ENCODE measurements at regions not wholly inside any gene's neighbourhood (a gene's known extent, or its start where the extent isn't known, plus 50 kb on each side); places are given as distances from the start of the nearest gene placed in this dataset.

GRCh38 chr3:117752984-117753717 is 1043.6 kb downstream of the TUSC7 start:
- Histone ChIP-seq H3K4me2 (ENCODE audit: low read length) (no peak overlapping the region), H4K5ac (ENCODE audit: low read length) (no peak overlapping the region), H2BK5ac (ENCODE audit: low read length) (no peak overlapping the region), H3K56ac (ENCODE audit: low read length) (no peak overlapping the region), H2BK120ac (ENCODE audit: low read depth, low read length) (no peak overlapping the region), H3K27ac (ENCODE audit: low read depth, low read length) (no peak overlapping the region), H3K79me2 (ENCODE audit: control insufficient read depth, insufficient read depth, low read length) (no peaks in the 10 kb centered on the region), H3K4ac (ENCODE audit: low read depth, low read length) (no peak overlapping the region), H3K9ac (ENCODE audit: low read length) (no peak overlapping the region), H3K4me1 (ENCODE audit: control insufficient read depth, low read depth, low read length) (no peaks in the 10 kb centered on the region), H3K23ac (ENCODE audit: low read length) (no peak overlapping the region), H3K36me3 (ENCODE audit: control insufficient read depth, insufficient read depth, low read length) (no peaks in the 10 kb centered on the region), H3K4me3 (ENCODE audit: low read length) (no peak overlapping the region), H2BK15ac (replicated peaks; ENCODE audit: low read depth) (no peak overlapping the region), H3K27me3 (ENCODE audit: insufficient read depth, low read length, poor library complexity) (no peaks in the 10 kb centered on the region), H4K8ac (ENCODE audit: low read depth, low read length) (no peak overlapping the region), H3K79me1 (ENCODE audit: low read length) (no peaks in the 10 kb centered on the region), H3K18ac (ENCODE audit: low read length) (no peak overlapping the region), H2AK5ac (ENCODE audit: low read length) (no peak overlapping the region)
- DNase-seq: no peak
- WGBS (ENCODE audit: extremely low coverage, insufficient coverage, low lambda C conversion rate): 100% methylated on average over 3 of the region's 3 CpGs

- H3K4me2 ChIP-seq (ENCODE audit: low read length): no peak overlapping the region
- H3K36me3 ChIP-seq (ENCODE audit: control insufficient read depth, insufficient read depth, low read length): no peaks in the 10 kb centered on the region
- no peak overlapping the region for H3K9ac ChIP-seq (ENCODE audit: low read length)
- no peaks in the 10 kb centered on the region for H3K4me1 ChIP-seq (ENCODE audit: control insufficient read depth, low read depth, low read length)
- DNase-seq: no peak
- H3K4me3 ChIP-seq (ENCODE audit: low read length): no peak overlapping the region
- no peak overlapping the region for H3K56ac ChIP-seq (ENCODE audit: low read length)
- no peak overlapping the region for H2AK5ac ChIP-seq (ENCODE audit: low read length)
- WGBS (ENCODE audit: extremely low coverage, insufficient coverage, low lambda C conversion rate): no CpG with 5 or more reads among the region's 2 CpGs
- no peak overlapping the region for H3K4ac ChIP-seq (ENCODE audit: low read depth, low read length)
- no peak overlapping the region for H2BK120ac ChIP-seq (ENCODE audit: low read depth, low read length)
- H3K79me2 ChIP-seq (ENCODE audit: control insufficient read depth, insufficient read depth, low read length): no peaks in the 10 kb centered on the region
- H3K27ac ChIP-seq (ENCODE audit: low read depth, low read length): no peak overlapping the region
- H3K79me1 ChIP-seq (ENCODE audit: low read length): no peaks in the 10 kb centered on the region
- no peaks in the 10 kb centered on the region for H3K27me3 ChIP-seq (ENCODE audit: insufficient read depth, low read length, poor library complexity)
- no peak overlapping the region for H3K18ac ChIP-seq (ENCODE audit: low read length)
- H3K23ac ChIP-seq (ENCODE audit: low read length): no peak overlapping the region
- H4K5ac ChIP-seq (ENCODE audit: low read length): no peak overlapping the region
- no peak overlapping the region for H4K8ac ChIP-seq (ENCODE audit: low read depth, low read length)
- H2BK15ac ChIP-seq (replicated peaks; ENCODE audit: low read depth): no peak overlapping the region
- no peak overlapping the region for H2BK5ac ChIP-seq (ENCODE audit: low read length)
Measured at GRCh38 chr3:117754058-117754457, 1044.5 kb downstream of the TUSC7 start.

GRCh38 chr3:117754841-117755240 is 1045.3 kb downstream of the TUSC7 start:
- no peak for DNase-seq
- H3K4me3 ChIP-seq (ENCODE audit: low read length): no peak overlapping the region
- H3K56ac ChIP-seq (ENCODE audit: low read length): no peak overlapping the region
- H3K27me3 ChIP-seq (ENCODE audit: insufficient read depth, low read length, poor library complexity): no peaks in the 10 kb centered on the region
- H3K4ac ChIP-seq (ENCODE audit: low read depth, low read length): no peak overlapping the region
- no peak overlapping the region for H4K5ac ChIP-seq (ENCODE audit: low read length)
- WGBS (ENCODE audit: extremely low coverage, insufficient coverage, low lambda C conversion rate): no CpG with 5 or more reads among the region's 2 CpGs
- no peak overlapping the region for H4K8ac ChIP-seq (ENCODE audit: low read depth, low read length)
- H3K79me2 ChIP-seq (ENCODE audit: control insufficient read depth, insufficient read depth, low read length): no peaks in the 10 kb centered on the region
- H3K18ac ChIP-seq (ENCODE audit: low read length): no peak overlapping the region
- no peak overlapping the region for H3K23ac ChIP-seq (ENCODE audit: low read length)
- no peak overlapping the region for H3K27ac ChIP-seq (ENCODE audit: low read depth, low read length)
- H3K79me1 ChIP-seq (ENCODE audit: low read length): no peaks in the 10 kb centered on the region
- no peak overlapping the region for H2BK120ac ChIP-seq (ENCODE audit: low read depth, low read length)
- no peak overlapping the region for H2BK5ac ChIP-seq (ENCODE audit: low read length)
- no peak overlapping the region for H3K9ac ChIP-seq (ENCODE audit: low read length)
- no peaks in the 10 kb centered on the region for H3K36me3 ChIP-seq (ENCODE audit: control insufficient read depth, insufficient read depth, low read length)
- no peak overlapping the region for H2AK5ac ChIP-seq (ENCODE audit: low read length)
- no peak overlapping the region for H2BK15ac ChIP-seq (replicated peaks; ENCODE audit: low read depth)
- H3K4me1 ChIP-seq (ENCODE audit: control insufficient read depth, low read depth, low read length): no peaks in the 10 kb centered on the region
- no peak overlapping the region for H3K4me2 ChIP-seq (ENCODE audit: low read length)

DNA sequence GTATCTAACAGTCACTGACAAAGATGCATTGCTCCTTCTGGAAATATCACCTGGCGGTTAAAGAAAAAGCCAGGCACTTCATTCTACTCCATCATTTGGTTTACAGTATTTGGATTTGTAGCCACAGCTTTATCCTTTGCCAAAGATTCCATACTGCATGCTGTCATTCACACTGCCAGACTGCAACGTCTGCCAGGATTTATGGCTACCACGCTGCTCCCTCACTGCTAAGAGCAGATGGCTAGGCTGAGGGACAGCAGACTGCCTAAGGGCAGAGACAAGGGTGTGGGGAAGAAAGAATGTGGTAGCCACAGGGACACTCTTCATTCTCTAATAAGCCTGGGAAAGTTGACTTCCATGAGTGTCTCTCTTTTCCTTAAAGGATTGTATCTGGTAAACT is 1047.0 kb downstream of the TUSC7 start:
- DNase-seq: peak; percentile 74
- H3K56ac ChIP-seq (ENCODE audit: low read length): no peak overlapping the region

DNA sequence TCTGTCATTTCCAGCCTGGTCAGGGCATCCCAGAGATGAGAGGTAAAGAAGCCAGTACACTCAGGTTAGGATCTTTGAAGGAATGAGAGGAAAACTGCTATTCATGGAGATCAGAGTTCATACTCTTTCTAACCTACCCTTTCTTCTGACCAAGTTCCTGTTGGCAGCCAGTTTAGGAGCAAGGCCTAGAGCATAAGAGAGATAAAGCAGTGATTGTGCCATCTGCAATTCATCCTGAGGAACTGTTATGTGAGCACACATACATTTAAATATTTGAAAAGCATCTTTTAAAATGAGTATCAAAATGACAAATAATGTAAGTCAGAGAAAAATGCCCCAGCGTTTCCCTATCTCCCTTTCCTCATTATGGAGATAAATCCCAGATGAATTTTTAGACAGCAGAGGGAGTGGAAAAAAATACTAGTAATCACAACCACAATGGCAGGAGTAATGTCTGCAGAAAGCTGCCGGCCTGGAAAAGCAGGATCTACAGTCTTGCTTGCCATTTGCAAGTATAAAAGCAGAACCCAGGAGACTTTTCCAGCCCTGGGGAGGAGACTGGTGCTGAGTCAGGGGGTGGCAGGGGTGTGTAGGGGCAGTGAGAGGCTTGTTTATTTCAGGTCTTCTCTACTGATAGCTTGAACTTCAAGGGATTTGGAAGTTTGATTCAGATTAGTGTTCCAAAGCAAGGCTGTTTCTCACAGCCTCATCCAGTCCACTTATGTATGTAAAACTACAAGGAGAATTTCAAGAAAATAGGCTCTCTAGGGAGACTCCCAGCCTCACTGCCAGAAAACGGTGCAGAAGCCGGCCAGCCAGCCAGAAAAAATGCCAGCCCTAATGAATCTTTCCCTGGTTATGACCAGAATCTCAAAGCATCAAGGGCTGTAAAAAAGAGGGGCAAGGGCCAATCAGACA is 1052.4 kb downstream of the TUSC7 start:
- Histone ChIP-seq H3K4me2 (ENCODE audit: low read length) (no peak overlapping the region), H3K79me1 (ENCODE audit: low read length) (no peaks in the 10 kb centered on the region), H3K27me3 (ENCODE audit: insufficient read depth, low read length, poor library complexity) (no peaks in the 10 kb centered on the region), H3K23ac (ENCODE audit: low read length) (no peak overlapping the region), H2AK5ac (ENCODE audit: low read length) (no peak overlapping the region), H2BK120ac (ENCODE audit: low read depth, low read length) (no peak overlapping the region), H3K4ac (ENCODE audit: low read depth, low read length) (no peak overlapping the region), H3K4me3 (ENCODE audit: low read length) (no peak overlapping the region), H3K27ac (ENCODE audit: low read depth, low read length) (no peak overlapping the region), H2BK5ac (ENCODE audit: low read length) (no peak overlapping the region), H3K18ac (ENCODE audit: low read length) (peak overlapping the region; percentile 51), H3K9ac (ENCODE audit: low read length) (no peak overlapping the region), H2BK15ac (replicated peaks; ENCODE audit: low read depth) (no peak overlapping the region), H3K56ac (ENCODE audit: low read length) (no peak overlapping the region), H3K79me2 (ENCODE audit: control insufficient read depth, insufficient read depth, low read length) (no peaks in the 10 kb centered on the region), H3K36me3 (ENCODE audit: control insufficient read depth, insufficient read depth, low read length) (no peaks in the 10 kb centered on the region), H4K5ac (ENCODE audit: low read length) (no peak overlapping the region), H4K8ac (ENCODE audit: low read depth, low read length) (no peak overlapping the region), H3K4me1 (ENCODE audit: control insufficient read depth, low read depth, low read length) (no peaks in the 10 kb centered on the region)
- no CpG with 5 or more reads among the region's 4 CpGs for WGBS (ENCODE audit: extremely low coverage, insufficient coverage, low lambda C conversion rate)
- no peak for DNase-seq

More for the DNA sequence above, 1047.0 kb downstream of the TUSC7 start:
- H2AK5ac ChIP-seq (ENCODE audit: low read length): no peak overlapping the region
- no peak overlapping the region for H3K18ac ChIP-seq (ENCODE audit: low read length)
- H3K79me2 ChIP-seq (ENCODE audit: control insufficient read depth, insufficient read depth, low read length): no peaks in the 10 kb centered on the region
- no peak overlapping the region for H4K5ac ChIP-seq (ENCODE audit: low read length)
- H3K23ac ChIP-seq (ENCODE audit: low read length): no peak overlapping the region
- no peaks in the 10 kb centered on the region for H3K79me1 ChIP-seq (ENCODE audit: low read length)
- H3K9ac ChIP-seq (ENCODE audit: low read length): no peak overlapping the region
- no peak overlapping the region for H2BK120ac ChIP-seq (ENCODE audit: low read depth, low read length)
- no peak overlapping the region for H2BK5ac ChIP-seq (ENCODE audit: low read length)
- no peaks in the 10 kb centered on the region for H3K36me3 ChIP-seq (ENCODE audit: control insufficient read depth, insufficient read depth, low read length)
- H3K4me2 ChIP-seq (ENCODE audit: low read length): no peak overlapping the region
- WGBS (ENCODE audit: extremely low coverage, insufficient coverage, low lambda C conversion rate): no CpG with 5 or more reads among the region's 3 CpGs
- H3K4me3 ChIP-seq (ENCODE audit: low read length): no peak overlapping the region
- H3K27me3 ChIP-seq (ENCODE audit: insufficient read depth, low read length, poor library complexity): no peaks in the 10 kb centered on the region
- H3K27ac ChIP-seq (ENCODE audit: low read depth, low read length): no peak overlapping the region
- no peak overlapping the region for H4K8ac ChIP-seq (ENCODE audit: low read depth, low read length)
- H2BK15ac ChIP-seq (replicated peaks; ENCODE audit: low read depth): no peak overlapping the region
- no peaks in the 10 kb centered on the region for H3K4me1 ChIP-seq (ENCODE audit: control insufficient read depth, low read depth, low read length)
- H3K4ac ChIP-seq (ENCODE audit: low read depth, low read length): no peak overlapping the region

Data from mesendoderm (in vitro differentiated cells).